Hepatocyte (in vitro differentiated cells): ENCODE measurements at regions not wholly inside any gene's neighbourhood (a gene's known extent, or its start where the extent isn't known, plus 50 kb on each side); places are given as distances from the start of the nearest gene placed in this dataset.

ENCODE experiments used
- EZH2 ChIP-seq: fragments of 200-600 bp; sonication (generic); IDR thresholded peaks from 2 replicates; pipeline ENCODE4 v1.6.1; 2016; ENCODE audit warnings: antibody characterized with exemption, mild to moderate bottlenecking, borderline replicate concordance
- EZH2phosphoT487 ChIP-seq: fragments of 200-600 bp; sonication (generic); IDR thresholded peaks from one replicate; pipeline ENCODE4 v1.6.1; 2018; ENCODE audit warnings: antibody characterized with exemption, mild to moderate bottlenecking, low read depth, moderate library complexity; ENCODE audit not compliant: unreplicated experiment, severe bottlenecking
- TF ChIP-seq, protein P1 (sequence below): fragments of 200-600 bp; sonication (generic); IDR thresholded peaks from 2 replicates; pipeline ENCODE4 v1.5.1; 2016; ENCODE audit warnings: antibody characterized with exemption, mild to moderate bottlenecking; ENCODE audit not compliant: poor library complexity

GRCh38 chr3:162073422-162073975 is 576.9 kb downstream of the OTOL1 start:
- TF ChIP-seq, protein P1, sequence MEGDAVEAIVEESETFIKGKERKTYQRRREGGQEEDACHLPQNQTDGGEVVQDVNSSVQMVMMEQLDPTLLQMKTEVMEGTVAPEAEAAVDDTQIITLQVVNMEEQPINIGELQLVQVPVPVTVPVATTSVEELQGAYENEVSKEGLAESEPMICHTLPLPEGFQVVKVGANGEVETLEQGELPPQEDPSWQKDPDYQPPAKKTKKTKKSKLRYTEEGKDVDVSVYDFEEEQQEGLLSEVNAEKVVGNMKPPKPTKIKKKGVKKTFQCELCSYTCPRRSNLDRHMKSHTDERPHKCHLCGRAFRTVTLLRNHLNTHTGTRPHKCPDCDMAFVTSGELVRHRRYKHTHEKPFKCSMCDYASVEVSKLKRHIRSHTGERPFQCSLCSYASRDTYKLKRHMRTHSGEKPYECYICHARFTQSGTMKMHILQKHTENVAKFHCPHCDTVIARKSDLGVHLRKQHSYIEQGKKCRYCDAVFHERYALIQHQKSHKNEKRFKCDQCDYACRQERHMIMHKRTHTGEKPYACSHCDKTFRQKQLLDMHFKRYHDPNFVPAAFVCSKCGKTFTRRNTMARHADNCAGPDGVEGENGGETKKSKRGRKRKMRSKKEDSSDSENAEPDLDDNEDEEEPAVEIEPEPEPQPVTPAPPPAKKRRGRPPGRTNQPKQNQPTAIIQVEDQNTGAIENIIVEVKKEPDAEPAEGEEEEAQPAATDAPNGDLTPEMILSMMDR: no peak
- TF ChIP-seq EZH2 (no peak), EZH2phosphoT487 (no peak)
